ENCODE measurements at regions not wholly inside any gene's neighbourhood (a gene's known extent, or its start where the extent isn't known, plus 50 kb on each side); places are given as distances from the start of the nearest gene placed in this dataset.
A peak's percentile ranks its signal among the peaks of the same experiment; 100 is the strongest.
"Not testable (repeated sequence)": the region's sequence is repeated elsewhere in the genome, so short reads cannot be mapped to it uniquely, and the experiment has no call there.

DNA sequence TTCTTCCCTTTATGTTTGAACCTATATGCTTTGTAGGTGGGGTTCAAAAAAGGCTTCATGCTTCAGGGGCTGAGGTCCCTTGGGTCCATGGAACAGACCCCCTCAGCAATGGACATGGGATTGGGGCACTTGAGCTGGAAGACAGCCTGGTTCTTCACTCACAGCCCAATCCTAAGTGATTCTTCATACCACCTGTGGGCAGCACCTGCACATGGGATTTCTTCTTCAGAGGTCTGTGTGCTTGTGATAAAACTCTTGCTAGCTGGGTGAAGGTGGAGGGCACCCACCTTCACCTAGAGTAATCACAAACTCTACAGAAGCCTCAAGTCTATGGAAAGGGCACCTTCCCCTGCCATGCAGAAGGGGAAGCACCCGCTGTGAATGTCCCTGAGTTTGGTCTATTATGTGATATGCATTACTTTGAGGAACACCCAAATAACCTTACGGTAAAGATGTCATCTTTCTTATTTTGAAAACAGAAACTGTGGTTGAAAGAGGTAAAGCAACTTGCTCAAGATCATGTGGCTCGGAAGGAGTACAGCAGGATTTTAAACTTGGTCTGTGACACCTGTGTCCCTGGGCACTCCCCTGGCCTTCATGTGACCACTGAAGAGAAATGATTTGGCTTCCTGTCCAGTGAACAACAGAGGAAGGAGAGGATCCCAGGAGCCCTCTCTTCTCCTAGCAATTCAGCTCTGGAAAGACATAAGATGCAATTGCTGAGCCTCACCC is 469.5 kb upstream of the ZMIZ1 start:
- no peak for DNase-seq (ENCODE audit: low read depth in 4 of 4, low spot score in 1 of 4)

DNA sequence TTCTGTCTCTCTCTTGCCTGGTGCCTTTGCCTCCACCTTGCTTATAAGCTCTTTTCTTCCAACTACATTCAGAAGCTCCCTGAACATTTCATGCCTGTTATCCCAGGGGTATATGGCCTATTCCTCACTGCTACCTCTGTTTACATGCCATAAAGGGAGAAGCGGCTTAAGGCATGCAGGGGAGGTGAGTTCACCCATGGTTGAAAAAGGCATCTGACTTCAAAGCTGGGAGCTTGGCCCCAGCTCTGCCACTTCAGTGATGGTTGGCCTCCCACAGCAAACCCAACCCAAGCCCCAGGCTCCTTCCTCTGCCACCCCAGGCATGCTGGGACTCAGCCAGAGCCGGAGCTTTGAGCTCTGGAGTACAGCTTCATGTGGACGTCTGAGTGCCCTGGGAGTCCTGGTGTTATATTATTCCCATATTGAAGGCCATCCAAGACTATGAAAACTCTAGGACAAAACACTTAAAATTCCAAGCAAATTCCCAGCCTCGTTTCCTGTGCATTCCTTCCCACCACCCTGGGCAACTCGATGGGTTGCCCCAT is 468.6 kb upstream of the ZMIZ1 start:
- no peak for DNase-seq (ENCODE audit: low read depth in 4 of 4, low spot score in 1 of 4)

DNA sequence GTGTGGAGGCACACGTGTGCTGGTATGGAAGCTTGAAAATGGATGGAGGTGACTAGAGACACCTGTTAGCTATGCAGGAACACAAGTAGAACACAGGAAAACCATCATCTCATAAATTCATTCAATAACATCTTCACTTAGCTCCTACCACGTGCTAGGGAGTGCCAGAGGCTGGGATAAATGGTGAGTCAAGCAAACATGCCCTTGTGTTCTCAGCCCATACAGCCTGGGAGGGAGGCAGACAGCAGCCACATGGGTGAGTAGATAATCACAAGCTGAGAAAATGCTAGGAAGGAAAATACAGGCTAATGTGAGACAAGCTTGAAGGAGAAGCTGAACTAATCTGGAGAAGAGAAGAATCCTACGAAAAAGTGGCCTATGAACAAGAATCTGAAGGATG is 468.0 kb upstream of the ZMIZ1 start:
- no peak for DNase-seq (ENCODE audit: low read depth in 4 of 4, low spot score in 1 of 4)

DNA sequence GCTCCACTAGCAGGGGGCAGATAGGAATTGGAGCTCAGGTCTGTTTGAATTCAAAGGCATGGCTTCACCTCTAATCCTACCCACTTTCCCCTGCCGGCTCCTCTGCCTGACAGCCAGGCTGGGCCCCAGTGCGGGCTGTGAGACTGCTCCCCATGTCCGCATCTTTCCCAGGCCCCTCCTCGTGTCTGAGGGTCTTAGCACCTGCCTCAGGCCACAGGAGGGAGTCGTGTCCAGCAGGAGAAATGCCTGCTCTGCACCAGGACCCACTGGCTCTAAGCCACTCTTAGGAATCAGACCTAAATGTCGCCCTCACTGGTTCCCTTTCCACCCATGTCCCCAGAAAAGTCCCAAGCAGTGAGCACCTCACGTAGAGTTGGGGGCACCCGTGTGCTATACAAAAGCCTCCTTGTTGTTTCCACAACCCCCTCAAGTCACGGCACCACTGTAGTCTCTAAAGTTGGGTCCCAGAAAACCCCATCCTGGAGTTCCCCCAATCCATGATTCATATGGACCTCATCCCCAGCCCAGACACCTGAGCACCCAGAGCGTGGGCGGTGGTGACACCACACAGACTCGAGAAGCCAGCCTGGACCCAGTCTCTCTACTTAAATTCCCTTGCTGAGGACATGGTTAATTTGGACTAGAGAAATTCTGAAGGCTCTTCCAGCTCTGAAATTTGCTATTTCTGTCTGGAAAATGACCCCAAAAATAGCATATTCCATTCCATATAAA is 466.4 kb upstream of the ZMIZ1 start:
- DNase-seq (ENCODE audit: low read depth in 4 of 4, low spot score in 1 of 4) = peak in 2 of 4 experiments; percentile 10 to 20

DNA sequence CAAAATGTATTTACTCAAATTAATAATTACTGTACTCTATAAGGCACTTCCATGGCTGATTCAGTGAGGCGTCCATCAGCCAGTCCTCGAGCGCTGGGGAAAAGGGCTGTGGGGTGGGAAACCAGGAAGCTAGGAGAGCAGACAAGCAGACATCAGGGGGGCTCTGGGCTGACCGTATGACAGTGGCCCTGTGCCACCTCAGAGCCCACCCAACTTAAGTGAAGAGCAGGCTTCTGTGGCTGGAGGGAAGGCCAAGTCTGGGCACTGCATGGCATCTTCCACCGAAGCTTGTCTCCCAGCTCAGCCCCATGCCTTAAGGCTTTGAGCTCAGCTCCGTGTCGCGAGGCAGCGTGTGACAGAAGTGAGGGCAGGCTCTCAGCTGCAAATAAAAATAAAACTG is 464.5 kb upstream of the ZMIZ1 start:
- no peak for DNase-seq (ENCODE audit: low read depth in 4 of 4, low spot score in 1 of 4)

DNA sequence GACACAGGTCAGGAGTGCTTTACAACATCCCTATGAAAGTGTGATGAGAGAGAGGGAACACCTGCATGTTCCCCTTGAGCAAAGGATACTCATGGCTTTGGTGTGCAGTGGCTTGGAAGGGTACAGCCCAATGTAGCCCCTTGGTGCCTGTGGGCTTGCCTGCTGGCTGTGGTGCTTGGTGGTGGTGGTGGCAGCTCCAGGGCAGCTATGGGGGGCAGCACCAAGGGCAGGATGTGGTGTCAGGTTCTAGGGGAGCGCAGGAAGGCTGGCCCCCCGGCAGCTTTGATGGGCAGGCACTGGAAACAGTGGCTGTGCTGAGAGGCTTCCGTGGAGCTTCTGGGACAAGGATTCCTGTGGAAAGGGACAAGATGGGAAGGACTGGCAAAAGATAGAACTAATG is 464.0 kb upstream of the ZMIZ1 start:
- DNase-seq (ENCODE audit: low read depth in 4 of 4, low spot score in 1 of 4) = no peak

DNA sequence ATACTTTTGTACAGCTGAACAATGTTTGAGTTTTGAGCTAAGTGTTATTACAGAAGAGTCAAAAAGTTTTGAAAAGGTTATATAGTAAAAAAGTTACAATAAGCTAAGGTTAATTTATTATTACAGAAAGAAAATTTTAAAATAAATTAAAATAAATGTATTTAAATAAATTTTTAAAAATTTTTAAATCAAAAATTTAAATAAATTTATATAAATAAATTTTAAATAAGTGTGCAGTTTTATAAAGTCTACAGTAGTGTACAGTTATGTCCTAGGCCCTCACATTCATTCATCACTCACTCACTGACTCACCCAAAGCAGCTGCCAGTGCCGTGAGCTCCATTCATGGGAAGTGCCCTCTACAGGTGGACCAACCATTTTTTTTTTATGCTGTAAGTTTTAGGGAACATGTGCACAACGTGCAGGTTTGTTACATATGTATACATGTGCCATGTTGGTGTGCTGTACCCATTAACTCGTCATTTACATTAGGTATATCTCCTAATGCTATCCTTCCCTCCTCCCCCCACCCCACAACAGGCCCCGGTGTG is 462.9 kb upstream of the ZMIZ1 start:
- no peak for DNase-seq (ENCODE audit: low read depth in 4 of 4, low spot score in 1 of 4)

DNA sequence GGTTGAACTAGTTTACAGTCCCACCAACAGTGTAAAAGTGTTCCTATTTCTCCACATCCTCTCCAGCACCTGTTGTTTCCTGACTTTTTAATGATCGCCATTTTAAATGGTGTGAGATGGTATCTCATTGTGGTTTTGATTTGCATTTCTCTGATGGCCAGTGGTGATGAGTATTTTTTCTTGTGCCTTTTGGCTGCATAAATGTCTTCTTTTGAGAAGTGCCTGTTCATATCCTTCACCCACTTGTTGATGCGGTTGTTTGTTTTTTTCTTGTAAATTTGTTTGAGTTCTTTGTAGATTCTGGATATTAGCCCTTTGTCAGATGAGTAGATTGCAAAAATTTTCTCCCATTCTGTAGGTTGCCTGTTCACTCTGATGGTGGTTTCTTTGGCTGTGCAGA is 462.0 kb upstream of the ZMIZ1 start:
- DNase-seq (ENCODE audit: low read depth in 4 of 4, low spot score in 1 of 4) = not testable (repeated sequence)

DNA sequence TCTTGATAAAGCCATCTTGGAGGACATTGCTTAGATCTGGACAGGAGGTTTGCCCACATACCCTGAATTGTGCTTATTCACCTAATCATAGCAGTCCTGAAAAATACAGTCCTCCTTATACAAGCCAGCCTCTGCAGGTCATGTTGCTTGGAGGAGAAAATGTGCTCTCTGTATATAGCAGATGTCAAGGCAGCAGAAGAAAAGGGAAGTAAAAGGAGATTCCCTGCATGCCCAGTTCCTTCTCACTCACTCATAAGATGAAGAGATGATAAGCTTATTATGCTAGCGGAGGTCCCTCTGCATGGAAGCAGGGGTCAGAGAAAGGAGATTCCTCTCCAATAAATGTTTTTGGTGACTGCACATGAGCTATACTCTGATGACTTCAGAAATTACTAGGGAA is 458.8 kb upstream of the ZMIZ1 start:
- no peak for DNase-seq (ENCODE audit: low read depth in 4 of 4, low spot score in 1 of 4)

DNA sequence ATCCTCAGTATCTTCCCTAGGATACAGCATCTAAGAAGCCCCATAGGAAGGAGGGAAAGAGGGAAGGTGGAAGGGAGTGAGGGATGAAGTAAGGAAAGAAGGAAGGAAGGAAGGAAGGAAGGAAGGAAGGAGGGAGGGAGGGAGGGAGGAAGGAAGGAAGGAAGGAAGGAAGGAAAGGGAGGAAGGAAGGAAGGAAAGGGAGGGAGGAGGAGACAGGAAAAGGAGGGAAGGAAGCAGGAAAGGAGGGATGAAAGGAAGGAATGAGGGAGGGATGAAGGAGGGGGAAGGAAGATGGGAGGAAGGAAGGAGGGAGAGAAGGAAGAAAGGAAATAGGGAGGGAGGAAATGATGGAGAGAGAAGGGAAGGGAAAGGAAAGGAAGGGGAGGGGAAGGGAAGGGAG is 455.6 kb upstream of the ZMIZ1 start:
- DNase-seq (ENCODE audit: low read depth in 4 of 4, low spot score in 1 of 4) = no peak

DNA sequence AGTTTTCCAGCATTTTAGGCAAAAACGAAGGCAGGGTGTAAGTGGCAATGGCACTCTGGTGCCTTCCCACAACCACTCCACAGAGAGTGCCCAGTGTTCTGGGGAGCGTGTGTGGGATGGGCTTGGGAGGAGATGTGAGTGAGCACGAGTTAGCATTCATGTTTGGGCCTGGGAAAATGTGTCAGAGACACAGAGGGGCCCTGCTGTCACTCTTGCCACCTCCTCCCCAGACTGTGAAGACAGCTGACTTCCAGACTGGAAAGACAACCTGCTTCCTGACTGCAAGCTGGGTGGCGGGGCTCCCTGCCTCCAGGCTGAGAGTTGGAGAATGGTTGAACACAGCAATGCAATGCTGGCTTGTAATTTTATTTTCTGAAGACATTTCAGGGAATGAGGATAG is 454.5 kb upstream of the ZMIZ1 start:
- DNase-seq (ENCODE audit: low read depth in 4 of 4, low spot score in 1 of 4) = no peak

DNA sequence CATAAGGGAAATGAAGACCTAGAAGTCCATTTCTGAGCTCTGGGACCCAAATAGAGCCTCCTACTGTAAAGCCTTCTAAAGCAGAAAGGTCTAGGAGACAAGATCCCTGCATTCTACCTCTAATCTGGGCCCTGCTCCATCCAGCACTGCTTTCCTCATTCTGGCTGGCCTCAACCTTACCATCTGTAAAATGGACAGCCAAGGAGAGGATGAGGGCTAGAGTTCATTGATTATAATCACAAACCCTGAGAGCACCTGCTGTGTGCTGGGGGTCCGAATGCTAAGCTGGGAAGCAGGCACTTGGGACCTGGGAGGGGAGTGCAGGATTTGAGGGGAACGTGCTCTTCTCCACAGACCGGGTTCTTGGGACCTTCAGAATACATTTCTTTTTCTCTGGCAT is 454.0 kb upstream of the ZMIZ1 start:
- DNase-seq (ENCODE audit: low read depth in 4 of 4, low spot score in 1 of 4) = no peak

DNA sequence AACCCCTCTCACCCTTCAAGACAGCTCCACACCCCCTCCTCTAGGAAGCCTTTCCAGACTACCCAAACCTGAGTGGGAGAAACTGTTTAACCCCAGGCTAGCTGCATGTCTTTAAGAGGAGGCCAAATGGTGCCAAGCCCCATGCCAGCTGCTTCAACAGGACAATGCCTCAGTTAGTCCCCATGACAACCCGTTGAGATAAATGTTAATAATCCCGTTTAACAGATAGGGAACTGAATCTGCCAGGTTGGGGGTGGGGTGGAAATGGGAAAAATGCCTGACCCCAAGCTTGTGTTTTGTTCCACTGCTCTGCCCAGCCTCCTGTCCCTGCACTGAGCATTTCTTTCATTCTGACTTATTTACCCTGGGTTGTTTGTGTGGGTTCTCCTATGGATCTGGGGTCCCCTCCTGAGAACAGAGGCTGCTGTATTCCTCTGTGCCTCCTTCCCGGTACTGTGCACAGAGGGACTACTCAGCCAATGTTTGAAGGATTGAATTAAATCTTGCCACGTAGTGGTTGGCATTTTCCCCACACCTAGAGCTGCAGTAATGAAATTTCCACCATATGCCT is 452.6 kb upstream of the ZMIZ1 start:
- DNase-seq (ENCODE audit: low read depth in 4 of 4, low spot score in 1 of 4) = no peak

DNA sequence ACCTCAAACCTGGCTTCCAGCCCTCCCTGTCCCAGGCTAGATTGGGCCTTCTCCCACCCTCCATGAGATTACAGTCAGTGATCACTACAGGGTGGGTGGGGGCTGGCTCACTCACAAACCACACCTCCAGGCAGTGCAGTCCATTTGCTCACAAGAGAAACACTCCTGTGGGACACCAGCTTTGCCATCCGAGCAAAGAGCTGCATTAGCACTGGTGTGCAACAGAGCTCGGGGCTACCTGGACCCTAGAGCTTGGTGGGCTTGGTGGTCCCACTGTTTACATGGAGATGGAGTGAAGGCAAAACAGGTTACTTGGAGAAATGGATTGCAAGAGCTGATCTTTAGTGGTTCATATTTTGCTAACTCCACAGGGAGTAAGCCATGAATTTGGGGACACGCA is 451.7 kb upstream of the ZMIZ1 start:
- DNase-seq (ENCODE audit: low read depth in 4 of 4, low spot score in 1 of 4) = no peak

DNA sequence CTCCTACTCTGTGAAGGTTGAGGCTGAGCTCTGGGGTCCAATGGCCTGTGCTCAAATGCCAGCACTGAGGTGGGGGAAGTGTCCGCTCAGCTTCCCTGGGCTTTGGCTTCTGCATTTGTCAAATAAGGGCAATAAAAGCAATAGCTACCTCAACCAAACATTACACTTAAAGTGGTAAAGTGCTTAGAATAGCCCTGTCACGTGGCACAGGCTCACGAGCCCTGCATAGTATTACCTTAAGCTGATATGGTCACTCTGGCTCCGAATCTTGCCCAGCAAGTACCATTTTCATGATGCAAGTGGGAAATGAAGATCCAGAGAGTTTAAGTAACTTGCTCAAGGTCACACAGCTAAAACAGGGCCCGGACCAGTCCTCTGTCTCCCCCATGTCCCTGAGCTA is 451.1 kb upstream of the ZMIZ1 start:
- DNase-seq (ENCODE audit: low read depth in 4 of 4, low spot score in 1 of 4) = no peak

DNA sequence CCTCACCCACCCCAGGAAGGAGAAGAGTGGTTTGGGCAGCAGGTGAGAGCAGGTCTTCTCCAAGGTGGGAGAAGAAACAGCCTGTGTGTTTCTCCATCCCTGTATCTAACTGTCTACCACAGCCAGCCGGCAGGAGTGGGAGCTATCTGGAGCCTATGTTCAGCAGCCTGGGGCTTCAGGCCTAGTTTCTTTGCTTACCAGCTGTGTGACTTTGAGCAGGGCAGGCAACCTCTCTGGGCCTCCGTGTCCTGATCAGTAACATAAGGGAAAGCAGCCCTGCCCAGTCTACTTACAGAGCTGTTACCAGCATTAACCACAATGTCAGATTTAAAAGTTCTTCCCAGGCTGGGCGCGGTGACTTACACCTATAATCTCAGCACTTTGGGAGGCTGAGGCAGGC is 450.7 kb upstream of the ZMIZ1 start:
- DNase-seq (ENCODE audit: low read depth in 4 of 4, low spot score in 1 of 4) = no peak

DNA sequence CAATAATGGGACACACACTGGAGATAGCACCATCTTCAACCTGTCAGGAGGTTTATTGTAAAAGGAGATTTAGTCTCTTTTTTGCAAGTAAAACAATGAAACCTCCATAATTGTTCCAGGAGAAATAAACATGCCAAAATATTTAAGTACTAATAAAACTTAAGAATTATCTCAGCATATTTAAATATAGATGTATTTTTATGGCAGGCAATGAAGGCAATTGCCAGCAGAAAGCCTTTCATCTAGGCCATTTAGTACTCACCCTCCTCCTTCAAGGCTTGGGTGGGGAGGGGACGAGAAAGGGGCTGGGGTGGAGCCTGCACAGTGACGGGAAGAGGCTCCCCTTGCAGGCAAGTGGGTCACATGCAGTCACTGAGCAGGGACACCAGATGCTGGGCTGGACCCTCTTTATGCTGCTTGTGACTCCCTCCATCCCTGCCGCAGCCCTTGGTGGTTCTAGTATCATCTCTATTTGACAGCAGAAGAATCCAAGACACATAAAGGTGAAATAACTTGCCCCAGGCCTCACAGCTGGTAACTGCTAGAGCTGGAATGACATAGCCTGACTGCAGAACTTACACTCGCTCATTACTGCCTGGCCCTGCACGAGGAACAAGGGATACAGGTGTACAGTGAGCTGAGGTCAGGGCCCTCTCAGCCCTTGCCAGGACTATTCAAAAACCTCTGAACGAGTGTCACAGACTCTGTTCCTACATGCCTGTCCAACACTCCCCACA is 449.5 kb upstream of the ZMIZ1 start:
- DNase-seq (ENCODE audit: low read depth in 4 of 4, low spot score in 1 of 4) = no peak

DNA sequence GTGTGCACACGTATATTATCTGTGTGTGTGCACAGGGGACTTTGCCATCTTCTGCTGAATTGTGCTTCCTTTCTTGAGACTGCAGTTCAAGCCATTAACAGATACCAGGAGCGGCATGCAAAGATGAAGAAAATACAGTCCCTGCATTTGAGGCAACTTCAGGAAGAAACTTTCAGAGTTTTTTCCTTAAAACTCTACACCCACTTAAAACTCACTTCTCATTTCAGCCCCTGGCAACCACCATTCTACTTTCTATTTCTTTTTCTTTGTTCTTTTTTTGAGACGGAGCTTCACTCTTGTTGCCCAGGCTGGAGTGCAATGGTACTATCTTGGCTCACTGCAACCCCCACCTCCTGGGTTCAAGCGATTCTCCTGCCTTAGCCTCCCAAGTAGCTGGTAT is 448.9 kb upstream of the ZMIZ1 start:
- DNase-seq (ENCODE audit: low read depth in 4 of 4, low spot score in 1 of 4) = no peak

DNA sequence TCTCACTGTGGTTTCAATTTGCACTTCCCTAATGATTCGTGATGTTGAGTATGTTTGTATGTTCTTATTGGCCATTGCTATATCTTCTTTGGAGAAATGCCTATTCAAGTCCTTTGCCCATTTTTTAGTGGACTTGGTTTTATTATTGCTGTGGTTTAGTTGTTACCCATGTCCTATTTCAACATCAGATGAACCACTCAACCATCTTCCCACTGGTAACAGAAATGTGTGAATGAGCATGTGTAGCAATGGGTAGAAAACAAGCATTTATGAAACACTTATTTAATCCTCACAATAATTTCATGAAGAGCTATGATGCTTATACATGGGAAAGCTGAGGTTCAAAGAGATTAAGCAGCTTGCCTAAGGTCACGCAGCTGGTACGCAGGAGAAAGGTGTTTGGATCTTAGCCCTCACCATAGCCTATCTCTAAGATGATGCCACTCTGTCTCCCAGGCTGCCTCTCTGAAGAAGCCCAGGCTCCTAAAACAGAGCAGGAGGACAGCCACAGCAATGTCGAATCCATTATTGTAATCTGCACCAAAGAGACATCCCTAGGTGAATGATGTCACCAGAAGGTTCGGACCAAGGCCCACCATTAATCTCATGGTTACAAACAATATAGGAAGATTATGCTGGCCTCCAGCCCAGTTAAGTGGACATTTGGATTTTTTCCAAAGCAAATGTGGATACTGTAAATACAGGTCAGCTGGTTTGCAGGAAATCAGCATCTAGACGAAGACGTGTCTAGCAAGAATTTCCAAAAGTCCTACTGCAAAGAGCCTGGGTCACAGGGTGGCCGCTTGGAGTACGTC is 447.6 kb upstream of the ZMIZ1 start:
- DNase-seq (ENCODE audit: low read depth in 4 of 4, low spot score in 1 of 4) = no peak

DNA sequence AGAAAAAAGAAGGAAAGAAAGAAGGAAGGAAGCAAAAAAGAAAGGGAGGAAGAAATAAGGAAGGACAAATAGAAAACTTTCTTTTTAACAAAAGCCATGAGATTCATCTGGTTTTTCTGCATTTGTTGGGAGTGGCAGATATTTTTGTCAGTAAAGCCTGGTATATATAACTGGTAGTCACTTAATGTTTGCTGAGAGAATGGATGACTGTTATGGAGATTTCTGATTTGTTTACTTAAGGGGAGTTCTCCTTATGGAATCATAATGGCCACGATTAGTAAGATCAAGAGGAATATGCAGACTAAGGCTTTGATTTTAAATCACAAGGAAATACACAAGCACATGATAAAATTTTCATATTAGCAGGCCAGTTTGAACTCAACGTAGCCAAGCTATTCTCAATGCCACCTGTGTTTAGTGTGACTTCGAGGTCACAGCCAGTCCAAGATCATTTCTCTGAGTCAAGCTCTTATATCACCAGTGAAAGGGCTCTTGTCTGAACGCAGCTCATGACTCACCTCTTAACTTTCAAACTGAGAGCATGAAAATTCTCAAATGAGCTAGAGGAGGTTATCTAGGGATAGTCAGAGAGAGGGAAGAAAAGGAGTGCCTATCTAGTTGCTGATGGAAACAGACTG is 445.1 kb upstream of the ZMIZ1 start:
- DNase-seq (ENCODE audit: low read depth in 4 of 4, low spot score in 1 of 4) = no peak
